ENCODE measurements at regions not wholly inside any gene's neighbourhood (a gene's known extent, or its start where the extent isn't known, plus 50 kb on each side); places are given as distances from the start of the nearest gene placed in this dataset.

DNA sequence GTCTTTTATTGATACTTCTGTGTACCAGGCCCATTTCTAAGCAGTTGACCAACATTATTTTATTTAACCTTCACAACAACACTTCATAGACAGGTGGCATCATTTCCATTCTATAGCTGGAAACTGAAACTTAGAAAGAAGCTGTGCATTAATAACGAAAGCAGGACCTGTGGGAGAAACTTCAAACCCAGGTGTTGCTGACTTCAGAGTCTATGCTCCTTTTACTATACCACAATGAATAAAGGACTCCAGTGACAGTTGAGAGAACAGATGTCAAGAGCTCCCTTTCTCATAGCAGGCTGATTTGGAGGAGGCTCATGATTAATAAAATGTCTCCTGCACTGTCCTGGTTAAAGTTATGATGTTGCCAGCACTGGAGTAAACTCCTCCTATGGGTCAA lies 56.6 kb upstream of the POU3F2 start:
- H3K27me3 ChIP-seq (ENCODE audit: control insufficient read depth in 2 of 2, insufficient read depth in 2 of 2, low read length in 2 of 2) = no peaks in the 10 kb centered on the region
- no peak overlapping the region for H3K27ac ChIP-seq (ENCODE audit: low read depth in 2 of 2, low read length in 2 of 2)
- H3K4me1 ChIP-seq (ENCODE audit: control insufficient read depth in 2 of 2, insufficient read depth in 2 of 2, low read length in 2 of 2) = no peaks in the 10 kb centered on the region

DNA sequence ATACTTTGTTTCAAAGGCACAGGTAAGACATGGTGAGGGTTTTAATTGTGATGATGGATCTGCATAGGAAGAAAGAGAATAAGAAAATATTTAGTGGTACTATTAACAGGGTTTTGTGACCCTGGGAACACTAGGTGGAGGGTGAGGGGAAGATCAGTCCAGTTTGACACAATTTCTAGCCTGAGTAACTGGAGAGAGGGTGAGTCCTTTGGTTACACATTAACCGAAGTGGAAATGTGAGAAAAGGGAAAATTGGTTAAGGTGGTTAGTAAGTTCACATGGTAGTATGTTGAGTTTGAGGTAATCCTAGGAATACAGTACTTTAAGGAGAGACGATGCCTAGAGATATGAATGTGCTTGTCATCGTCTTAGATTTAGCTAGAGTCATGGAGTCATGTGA lies 54.8 kb upstream of the POU3F2 start:
- no peaks in the 10 kb centered on the region for H3K36me3 ChIP-seq (ENCODE audit: control insufficient read depth in 2 of 2, insufficient read depth in 2 of 2, low read length in 2 of 2)
- H3K9ac ChIP-seq (ENCODE audit: low read depth in 1 of 2, low read length in 2 of 2) = no peak overlapping the region
- H3K27me3 ChIP-seq (ENCODE audit: control insufficient read depth in 2 of 2, insufficient read depth in 2 of 2, low read length in 2 of 2) = no peaks in the 10 kb centered on the region
- no peaks in the 10 kb centered on the region for H3K4me1 ChIP-seq (ENCODE audit: control insufficient read depth in 2 of 2, insufficient read depth in 2 of 2, low read length in 2 of 2)
- H3K27ac ChIP-seq (ENCODE audit: low read depth in 2 of 2, low read length in 2 of 2) = no peak overlapping the region
- no peak overlapping the region for H3K4me3 ChIP-seq (ENCODE audit: low read length in 2 of 2)
- H3K9me3 ChIP-seq (ENCODE audit: control insufficient read depth in 2 of 2, low read length in 2 of 2) = no peaks in the 10 kb centered on the region

More for the DNA sequence above, 56.6 kb upstream of the POU3F2 start:
- H3K4me3 ChIP-seq (ENCODE audit: low read length in 2 of 2) = no peak overlapping the region
- no peaks in the 10 kb centered on the region for H3K9me3 ChIP-seq (ENCODE audit: control insufficient read depth in 2 of 2, low read length in 2 of 2)
- no peaks in the 10 kb centered on the region for H3K36me3 ChIP-seq (ENCODE audit: control insufficient read depth in 2 of 2, insufficient read depth in 2 of 2, low read length in 2 of 2)
- no peak overlapping the region for H3K9ac ChIP-seq (ENCODE audit: low read depth in 1 of 2, low read length in 2 of 2)

DNA sequence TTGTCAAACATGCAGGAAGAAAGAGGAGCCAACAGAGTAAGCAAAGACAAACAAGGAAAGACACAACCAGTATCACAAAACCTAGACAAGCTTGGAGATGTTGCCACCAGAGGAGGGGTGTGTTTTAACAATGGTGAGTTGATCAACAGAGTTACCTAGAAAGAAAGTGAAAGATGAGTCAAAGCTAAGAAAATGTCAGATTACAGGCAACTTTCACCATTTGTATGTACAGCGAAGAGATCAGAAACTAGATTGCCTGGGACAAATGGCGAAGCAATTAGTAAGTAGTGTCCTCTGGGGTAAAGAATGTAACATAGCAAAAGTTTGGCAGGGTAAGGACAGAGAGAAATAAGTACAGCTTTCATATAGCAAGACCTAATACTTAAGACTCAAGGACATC lies 51.6 kb upstream of the POU3F2 start:
- Histone ChIP-seq H3K9me3 (ENCODE audit: control insufficient read depth in 2 of 2, low read length in 2 of 2) (no peaks in the 10 kb centered on the region), H3K9ac (ENCODE audit: low read depth in 1 of 2, low read length in 2 of 2) (no peak overlapping the region), H3K4me3 (ENCODE audit: low read length in 2 of 2) (no peak overlapping the region), H3K27me3 (ENCODE audit: control insufficient read depth in 2 of 2, insufficient read depth in 2 of 2, low read length in 2 of 2) (no peaks in the 10 kb centered on the region), H3K36me3 (ENCODE audit: control insufficient read depth in 2 of 2, insufficient read depth in 2 of 2, low read length in 2 of 2) (no peaks in the 10 kb centered on the region), H3K4me1 (ENCODE audit: control insufficient read depth in 2 of 2, insufficient read depth in 2 of 2, low read length in 2 of 2) (no peaks in the 10 kb centered on the region), H3K27ac (ENCODE audit: low read depth in 2 of 2, low read length in 2 of 2) (no peak overlapping the region)

DNA sequence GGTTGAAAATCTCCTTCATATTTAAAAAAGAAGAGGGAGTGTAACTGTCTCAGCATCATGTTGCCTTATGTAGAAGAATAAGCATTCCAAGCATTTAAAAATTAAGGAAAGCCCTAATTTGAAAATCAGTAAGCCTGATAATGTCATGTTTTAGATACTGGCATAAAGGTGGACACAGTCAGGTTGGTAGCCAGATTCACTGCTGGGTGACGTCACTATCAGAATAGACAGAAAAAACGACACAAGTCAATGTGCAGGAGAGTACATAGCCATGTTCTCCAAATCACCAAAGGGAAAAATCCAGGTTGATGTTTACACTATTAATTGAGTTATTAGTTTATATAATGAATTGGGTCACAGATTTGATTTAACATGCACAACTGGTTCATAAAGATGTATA lies 50.8 kb upstream of the POU3F2 start:
- Histone ChIP-seq H3K27ac (ENCODE audit: low read depth in 2 of 2, low read length in 2 of 2) (no peak overlapping the region), H3K27me3 (ENCODE audit: control insufficient read depth in 2 of 2, insufficient read depth in 2 of 2, low read length in 2 of 2) (no peaks in the 10 kb centered on the region), H3K9me3 (ENCODE audit: control insufficient read depth in 2 of 2, low read length in 2 of 2) (no peaks in the 10 kb centered on the region), H3K4me3 (ENCODE audit: low read length in 2 of 2) (no peak overlapping the region), H3K9ac (ENCODE audit: low read depth in 1 of 2, low read length in 2 of 2) (no peak overlapping the region), H3K4me1 (ENCODE audit: control insufficient read depth in 2 of 2, insufficient read depth in 2 of 2, low read length in 2 of 2) (no peaks in the 10 kb centered on the region), H3K36me3 (ENCODE audit: control insufficient read depth in 2 of 2, insufficient read depth in 2 of 2, low read length in 2 of 2) (no peaks in the 10 kb centered on the region)

All from mucosa of rectum (tissue), 2 donors.